CD14-positive monocyte (primary cell): ENCODE measurements at regions not wholly inside any gene's neighbourhood (a gene's known extent, or its start where the extent isn't known, plus 50 kb on each side); places are given as distances from the start of the nearest gene placed in this dataset.

ENCODE experiments used
- DNase-seq, 3 donors: peaks; one replicate each; pipeline ENCODE4 v3.0.0-alpha.2; 2011 to 2022
- H2AFZ ChIP-seq: 2 replicates; pipeline ENCODE4 v1.6.0; 2012; ENCODE audit warnings: mild to moderate bottlenecking, low read depth, low read length, inconsistent platforms; ENCODE audit not compliant: insufficient read depth, poor library complexity, severe bottlenecking
- H3K27ac ChIP-seq, 2 donors: 1 replicate in 1 of 2; 2 replicates in 1 of 2; pipeline ENCODE4 v1.5.1; 2012 to 2013; ENCODE audit warnings: low read length in 2 of 2, control low read depth in 1 of 2, inconsistent platforms in 1 of 2, low read depth in 1 of 2, mild to moderate bottlenecking in 1 of 2
- H3K27me3 ChIP-seq, 2 donors: one replicate each; pipeline versions ENCODE4 v1.6.0 to v1.6.1; 2011 to 2013; ENCODE audit warnings: low read length in 2 of 2; ENCODE audit not compliant: control insufficient read depth in 2 of 2, insufficient read depth in 2 of 2
- H3K36me3 ChIP-seq, 2 donors: replicated peaks in 1 of 2; 1 replicate in 1 of 2; 2 replicates in 1 of 2; pipeline versions ENCODE4 v1.5.1 to v1.6.1; 2012 to 2013; ENCODE audit warnings: low read length in 2 of 2, control low read depth in 1 of 2, inconsistent platforms in 1 of 2, mild to moderate bottlenecking in 1 of 2; ENCODE audit not compliant: insufficient read depth in 2 of 2, control insufficient read depth in 1 of 2
- H3K4me1 ChIP-seq, 2 donors: 1 replicate in 1 of 2; 2 replicates in 1 of 2; pipeline versions ENCODE4 v1.5.1 to v1.6.1; 2012 to 2013; ENCODE audit warnings: low read length in 2 of 2, control low read depth in 1 of 2, inconsistent platforms in 1 of 2, mild to moderate bottlenecking in 1 of 2, moderate library complexity in 1 of 2; ENCODE audit not compliant: insufficient read depth in 2 of 2, control insufficient read depth in 1 of 2
- H3K4me2 ChIP-seq: replicated peaks from 2 replicates; pipeline ENCODE3; 2012; ENCODE audit warnings: low read length, moderate library complexity, mild to moderate bottlenecking; ENCODE audit not compliant: poor library complexity, severe bottlenecking; ENCODE audit errors: extremely low read depth
- H3K4me3 ChIP-seq, 3 experiments: fragments of 200-600 bp in 1 of 3; sonication (generic) in 1 of 3; replicated peaks in 1 of 3; 1 replicate in 2 of 3; 2 replicates in 1 of 3; pipeline ENCODE4 v1.5.1; 2011 to 2013; ENCODE audit warnings: low read length in 3 of 3, mild to moderate bottlenecking in 3 of 3, control low read depth in 2 of 3, low read depth in 2 of 3, inconsistent platforms in 1 of 3, moderate library complexity in 1 of 3
- H3K79me2 ChIP-seq: 2 replicates; pipeline ENCODE4 v1.6.0; 2012; ENCODE audit warnings: mild to moderate bottlenecking, control low read depth, inconsistent platforms, low read length, moderate library complexity; ENCODE audit not compliant: insufficient read depth
- H3K9ac ChIP-seq: 2 replicates; pipeline ENCODE4 v1.6.0; 2017; ENCODE audit warnings: low read length, mild to moderate bottlenecking; ENCODE audit not compliant: insufficient read depth, poor library complexity, severe bottlenecking
- H3K9me3 ChIP-seq, 2 donors: replicated peaks in 1 of 2; 1 replicate in 1 of 2; 2 replicates in 1 of 2; pipeline versions ENCODE4 v1.5.1 to v1.6.1; 2012 to 2013; ENCODE audit warnings: low read length in 2 of 2, control low read depth in 1 of 2; ENCODE audit not compliant: control insufficient read depth in 1 of 2, insufficient read depth in 1 of 2
- H4K20me1 ChIP-seq: 2 replicates; pipeline ENCODE4 v1.6.0; 2012; ENCODE audit warnings: mild to moderate bottlenecking, low read length, control low read depth, moderate library complexity; ENCODE audit not compliant: insufficient read depth
- H3K27ac Mint-ChIP-seq, 7 donors: one replicate each; pipeline ENCODE4 v1.8.0; 2020; ENCODE audit warnings: mild to moderate bottlenecking in 7 of 7, mixed read lengths in 7 of 7, moderate library complexity in 6 of 7, inconsistent platforms in 2 of 7
- H3K27me3 Mint-ChIP-seq, 3 donors: one replicate each; pipeline ENCODE4 v1.8.0; 2021 to 2022; ENCODE audit warnings: low read depth in 3 of 3, mild to moderate bottlenecking in 3 of 3, mixed read lengths in 3 of 3, moderate library complexity in 3 of 3, inconsistent platforms in 1 of 3
- H3K36me3 Mint-ChIP-seq, 2 donors: one replicate each; pipeline ENCODE4 v1.8.0; 2020; ENCODE audit warnings: mixed read lengths in 2 of 2, inconsistent platforms in 1 of 2, mild to moderate bottlenecking in 1 of 2
- H3K4me1 Mint-ChIP-seq: one replicate; pipeline ENCODE4 v1.8.0; 2020; ENCODE audit warnings: mild to moderate bottlenecking, mixed read lengths
- H3K4me3 Mint-ChIP-seq, 2 donors: one replicate each; pipeline ENCODE4 v1.8.0; 2020; ENCODE audit warnings: mild to moderate bottlenecking in 2 of 2, mixed read lengths in 2 of 2, moderate library complexity in 1 of 2
- H3K9me3 Mint-ChIP-seq, 7 donors: one replicate each; pipeline ENCODE4 v1.8.0; 2020 to 2022; ENCODE audit warnings: mixed read lengths in 7 of 7, mild to moderate bottlenecking in 6 of 7, moderate library complexity in 6 of 7, inconsistent platforms in 2 of 7
- WGBS: methylation state at CpG from one replicate; pipeline ENCODE4 v1.1.5; 2013; ENCODE audit warnings: missing lambda C conversion rate; ENCODE audit not compliant: insufficient coverage; 5-methylcytosine and 5-hydroxymethylcytosine counted together
- intact Hi-C, 2 donors: fragments of 100-400 bp; cut with micrococcal nuclease; formaldehyde crosslinking; loops; one replicate each; pipeline versions ENCODE4 v1.15.0 to v1.15.1; 2023
- TF ChIP-seq, protein P1 (sequence below): fragments of 200-600 bp; IDR thresholded peaks from one replicate; pipeline ENCODE4 v1.8.0; 2022; ENCODE audit warnings: antibody characterized with exemption, mild to moderate bottlenecking

DNA sequence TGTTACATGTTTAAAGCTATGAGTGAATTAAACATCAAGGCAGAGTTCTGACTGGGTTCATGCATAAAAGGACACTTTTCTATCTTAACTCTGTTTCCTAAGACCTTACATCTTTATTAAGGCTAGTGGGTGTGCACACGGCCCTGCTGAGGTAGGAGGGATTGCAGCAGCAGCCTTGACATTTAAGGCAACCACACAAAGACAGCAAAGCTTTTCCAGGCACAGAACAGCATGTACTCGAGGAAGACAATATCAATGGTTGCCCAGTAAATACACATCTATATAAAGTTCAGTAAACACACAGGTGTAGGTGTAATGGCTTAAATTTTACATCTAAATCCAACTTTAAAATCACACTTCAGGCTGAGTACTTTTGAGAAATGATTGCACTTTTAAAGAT, 79.8 kb upstream of the LOC128125822 start:
- TF ChIP-seq, protein P1, sequence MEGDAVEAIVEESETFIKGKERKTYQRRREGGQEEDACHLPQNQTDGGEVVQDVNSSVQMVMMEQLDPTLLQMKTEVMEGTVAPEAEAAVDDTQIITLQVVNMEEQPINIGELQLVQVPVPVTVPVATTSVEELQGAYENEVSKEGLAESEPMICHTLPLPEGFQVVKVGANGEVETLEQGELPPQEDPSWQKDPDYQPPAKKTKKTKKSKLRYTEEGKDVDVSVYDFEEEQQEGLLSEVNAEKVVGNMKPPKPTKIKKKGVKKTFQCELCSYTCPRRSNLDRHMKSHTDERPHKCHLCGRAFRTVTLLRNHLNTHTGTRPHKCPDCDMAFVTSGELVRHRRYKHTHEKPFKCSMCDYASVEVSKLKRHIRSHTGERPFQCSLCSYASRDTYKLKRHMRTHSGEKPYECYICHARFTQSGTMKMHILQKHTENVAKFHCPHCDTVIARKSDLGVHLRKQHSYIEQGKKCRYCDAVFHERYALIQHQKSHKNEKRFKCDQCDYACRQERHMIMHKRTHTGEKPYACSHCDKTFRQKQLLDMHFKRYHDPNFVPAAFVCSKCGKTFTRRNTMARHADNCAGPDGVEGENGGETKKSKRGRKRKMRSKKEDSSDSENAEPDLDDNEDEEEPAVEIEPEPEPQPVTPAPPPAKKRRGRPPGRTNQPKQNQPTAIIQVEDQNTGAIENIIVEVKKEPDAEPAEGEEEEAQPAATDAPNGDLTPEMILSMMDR, result no peak
- no peaks in the 10 kb centered on the region for H3K4me1 ChIP-seq
- intact Hi-C loops, result no loop called here
- Mint-ChIP-seq H3K4me3 (no peak overlapping the region), H3K4me1 (no peaks in the 10 kb centered on the region), H3K36me3 (no peaks in the 10 kb centered on the region), H3K9me3 (no peaks in the 10 kb centered on the region), H3K27ac (no peak overlapping the region), H3K27me3 (peaks cover 2 to 9% (median 3%) of the 10 kb centered on the region in 3 donors)
- no peak overlapping the region for H2AFZ ChIP-seq
- H3K27ac ChIP-seq, result no peak overlapping the region
- no peaks in the 10 kb centered on the region for H4K20me1 ChIP-seq
- no peak overlapping the region for H3K9ac ChIP-seq
- H3K27me3 ChIP-seq, result no peaks in the 10 kb centered on the region
- H3K79me2 ChIP-seq, result no peaks in the 10 kb centered on the region
- H3K4me3 ChIP-seq, result no peak overlapping the region
- no peak overlapping the region for H3K4me2 ChIP-seq
- DNase-seq, result no peak
- no CpG with 5 or more reads among the region's 2 CpGs for WGBS
- no peaks in the 10 kb centered on the region for H3K9me3 ChIP-seq
- H3K36me3 ChIP-seq, result no peaks in the 10 kb centered on the region

DNA sequence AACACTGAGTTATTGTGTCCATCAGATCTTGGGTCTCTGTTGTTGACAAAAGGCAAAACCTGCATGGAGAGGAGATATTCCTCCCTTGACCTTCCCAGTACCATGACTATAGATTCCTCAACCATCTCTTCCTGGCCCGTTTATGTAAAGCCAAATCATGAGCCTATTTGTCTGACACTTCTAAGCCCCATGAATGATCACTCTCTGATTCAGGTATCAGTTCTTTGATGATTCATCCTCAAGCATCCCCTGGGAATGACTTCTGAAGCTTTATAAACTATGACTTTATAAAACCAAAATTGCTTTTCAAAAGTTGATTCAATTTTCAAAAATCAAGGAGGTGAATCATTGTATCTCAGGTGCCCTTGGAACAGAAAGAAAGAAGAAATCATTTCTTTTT, 78.7 kb upstream of the LOC128125822 start:
- TF ChIP-seq, protein P1, result no peak
- Histone ChIP-seq H3K27ac (no peak overlapping the region), H3K4me1 (no peaks in the 10 kb centered on the region), H3K27me3 (no peaks in the 10 kb centered on the region), H3K4me2 (no peak overlapping the region), H3K4me3 (no peak overlapping the region), H3K9ac (no peak overlapping the region), H3K9me3 (no peaks in the 10 kb centered on the region), H3K36me3 (no peaks in the 10 kb centered on the region), H3K79me2 (no peaks in the 10 kb centered on the region), H4K20me1 (no peaks in the 10 kb centered on the region), H2AFZ (no peak overlapping the region)
- Mint-ChIP-seq H3K9me3 (no peaks in the 10 kb centered on the region), H3K27ac (no peak overlapping the region), H3K4me1 (no peaks in the 10 kb centered on the region), H3K36me3 (no peaks in the 10 kb centered on the region), H3K27me3 (peaks cover 2 to 9% (median 3%) of the 10 kb centered on the region in 3 donors), H3K4me3 (no peak overlapping the region)
- intact Hi-C loops, result no loop called here
- no peak for DNase-seq
- WGBS, result no CpG with 5 or more reads among the region's 1 CpG
